Heart right ventricle (tissue), 16 donors: ENCODE measurements at regions not wholly inside any gene's neighbourhood (a gene's known extent, or its start where the extent isn't known, plus 50 kb on each side); places are given as distances from the start of the nearest gene placed in this dataset.
"Not testable (repeated sequence)": the region's sequence is repeated elsewhere in the genome, so short reads cannot be mapped to it uniquely, and the experiment has no call there.

Experiments used
- ATAC-seq, 8 donors: fragments of 200-7000 bp; cut with Tn5 transposase; one replicate each; pipeline ENCODE4 v1.9.1; 2020; ENCODE audit warnings: mild to moderate bottlenecking in 8 of 8, moderate library complexity in 8 of 8, moderate number of reproducible peaks in 1 of 8
- DNase-seq, 2 donors: peaks; one replicate each; pipeline ENCODE4 v3.0.0-alpha.2; 2020
- H3K27ac ChIP-seq, 10 donors: fragments of 200-600 bp; sonication (generic) in 2 of 10; one replicate each; pipeline versions ENCODE4 v1.5.0 to v1.8.0; 2020 to 2022; ENCODE audit warnings: mild to moderate bottlenecking in 3 of 10
- H3K27me3 ChIP-seq, 7 donors: fragments of 200-600 bp; one replicate each; pipeline ENCODE4 v1.8.0; 2021 to 2022; ENCODE audit warnings: mild to moderate bottlenecking in 2 of 7
- H3K36me3 ChIP-seq, 9 donors: fragments of 200-600 bp; sonication (generic) in 1 of 9; one replicate each; pipeline versions ENCODE4 v1.5.0 to v1.8.0; 2020 to 2022; ENCODE audit warnings: mild to moderate bottlenecking in 2 of 9
- H3K4me1 ChIP-seq, 9 donors: fragments of 200-600 bp; sonication (generic) in 1 of 9; one replicate each; pipeline versions ENCODE4 v1.5.0 to v1.8.0; 2020 to 2022; ENCODE audit warnings: mild to moderate bottlenecking in 4 of 9
- H3K4me3 ChIP-seq, 10 donors: fragments of 200-600 bp; sonication (generic) in 2 of 10; one replicate each; pipeline versions ENCODE4 v1.5.0 to v1.8.0; 2020 to 2022; ENCODE audit warnings: mild to moderate bottlenecking in 7 of 10, moderate library complexity in 2 of 10
- H3K9me3 ChIP-seq, 11 donors: fragments of 200-600 bp in 10 of 11; sonication (generic) in 2 of 11; one replicate each; pipeline versions ENCODE4 v1.5.0 to v1.8.0; 2013 to 2022; ENCODE audit warnings: mild to moderate bottlenecking in 2 of 11, control low read depth in 1 of 11, moderate library complexity in 1 of 11
- WGBS, 2 donors: extraction: QIAGEN DNeasy Blood & Tissue Kit; methylation state at CpG; one replicate each; pipeline ENCODE4 v1.1.7; 2013; ENCODE audit warnings: inconsistent platforms in 1 of 2; 5-methylcytosine and 5-hydroxymethylcytosine counted together
- intact Hi-C, 10 donors: fragments of 100-400 bp; cut with DNase I; formaldehyde crosslinking; loops; one replicate each; pipeline versions ENCODE4 v1.11.1 to v1.14.2; 2022
- TF ChIP-seq, protein P1 (sequence below), 9 donors: fragments of 200-600 bp; sonication (generic) in 2 of 9; IDR thresholded peaks; one replicate each; pipeline versions ENCODE4 v1.5.0 to v1.8.0; 2021 to 2022; ENCODE audit warnings: antibody characterized with exemption in 9 of 9, mild to moderate bottlenecking in 5 of 9, moderate library complexity in 1 of 9
- donor health status: Arrhythmogenic right ventricular cardiomyopathy.
- donor health status: ischemic (EF 13 %, LVEDD 7.1; RV severe dilation, severe dysfunction).
- donor health status: healthy with polysubstance abuse.
- donor health status: DM: no; HTN: yes; CAD: no.
- donor health status: DM: no; HTN: no; CAD: no.
- donor health status: ischemic (EF 25% LVEDD 6.9; RV normal size, moderate dysfunction).
- donor health status: ischemic (EF 25% LVEDD 5.7; RV mildly dilated, moderate dysfunction).
- donor health status: healthy.
- donor health status: DM: yes; HTN: yes; CAD: no.
- donor health status: Ischemic cardiomyopathy.
- donor health status: ischemic (EF 35%, LVEDD 5.7; RV mildly dilated, moderate dysfunction).
- donor health status: nonischemic (EF 11% LVEDD 7.7; RV severe dilation, severe dysfunction).
- donor health status: DM: yes; HTN: yes; CAD: no.
- donor health status: PGD.
- donor health status: ischemic (EF 29% LVEDD 5.4; RV normal size, mild dysfunction).
- donor health status: nonischemic (EF 23%, LVEDD 6.1; RV moderate dilation, normal function).

DNA sequence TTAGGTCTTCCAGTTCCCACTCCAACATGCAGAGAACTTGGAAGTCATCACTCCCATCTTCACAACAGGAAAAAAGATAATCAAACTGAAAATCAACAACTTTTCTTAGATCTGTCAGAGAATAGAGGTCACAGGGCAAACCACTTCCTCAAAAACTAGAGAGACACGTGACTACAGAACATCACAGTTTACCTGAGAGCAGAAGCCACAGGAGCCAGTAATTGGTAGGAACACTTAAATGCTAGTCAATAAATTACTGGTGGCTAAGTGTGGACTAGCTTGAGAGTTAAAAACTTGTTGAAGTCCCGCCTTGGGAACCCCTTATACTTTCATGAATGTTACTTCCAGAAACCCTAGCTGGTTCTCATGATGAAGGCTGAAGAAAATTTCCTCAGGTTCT lies 81.1 kb downstream of the THSD1 start:
- H3K9me3 ChIP-seq, H3K4me3 ChIP-seq, H3K36me3 ChIP-seq, ATAC-seq, H3K27me3 ChIP-seq, H3K27ac ChIP-seq, DNase-seq, H3K4me1 ChIP-seq, intact Hi-C loops: not testable (repeated sequence)
- WGBS, 2 donors, result 53 to 88% methylated on average over 1 to 2 of the region's 2 CpGs

DNA sequence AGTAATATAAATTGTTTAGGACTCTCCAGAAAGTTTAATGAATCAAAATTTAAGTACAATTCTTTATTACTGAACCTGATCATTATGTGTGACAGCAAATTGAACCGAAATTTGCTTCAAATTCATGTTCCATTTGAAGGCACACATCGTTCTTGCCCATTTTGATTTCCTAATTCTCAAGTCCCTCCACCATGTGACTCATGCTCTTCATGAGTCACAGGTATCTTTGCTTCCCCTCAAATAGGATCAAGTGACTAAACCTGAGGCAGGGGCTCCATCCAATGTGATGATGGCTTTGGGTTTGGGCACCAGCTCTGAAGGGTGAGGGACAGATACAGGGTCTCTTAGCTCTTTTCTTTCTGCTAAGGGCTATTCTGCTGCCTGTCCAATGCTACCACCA lies 86.1 kb downstream of the THSD1 start:
- no peaks in the 10 kb centered on the region for H3K9me3 ChIP-seq
- H3K27ac ChIP-seq, result no peak overlapping the region
- TF ChIP-seq, protein P1, sequence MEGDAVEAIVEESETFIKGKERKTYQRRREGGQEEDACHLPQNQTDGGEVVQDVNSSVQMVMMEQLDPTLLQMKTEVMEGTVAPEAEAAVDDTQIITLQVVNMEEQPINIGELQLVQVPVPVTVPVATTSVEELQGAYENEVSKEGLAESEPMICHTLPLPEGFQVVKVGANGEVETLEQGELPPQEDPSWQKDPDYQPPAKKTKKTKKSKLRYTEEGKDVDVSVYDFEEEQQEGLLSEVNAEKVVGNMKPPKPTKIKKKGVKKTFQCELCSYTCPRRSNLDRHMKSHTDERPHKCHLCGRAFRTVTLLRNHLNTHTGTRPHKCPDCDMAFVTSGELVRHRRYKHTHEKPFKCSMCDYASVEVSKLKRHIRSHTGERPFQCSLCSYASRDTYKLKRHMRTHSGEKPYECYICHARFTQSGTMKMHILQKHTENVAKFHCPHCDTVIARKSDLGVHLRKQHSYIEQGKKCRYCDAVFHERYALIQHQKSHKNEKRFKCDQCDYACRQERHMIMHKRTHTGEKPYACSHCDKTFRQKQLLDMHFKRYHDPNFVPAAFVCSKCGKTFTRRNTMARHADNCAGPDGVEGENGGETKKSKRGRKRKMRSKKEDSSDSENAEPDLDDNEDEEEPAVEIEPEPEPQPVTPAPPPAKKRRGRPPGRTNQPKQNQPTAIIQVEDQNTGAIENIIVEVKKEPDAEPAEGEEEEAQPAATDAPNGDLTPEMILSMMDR (IDR thresholded peaks at IDR 0.05), result no peak
- no peaks in the 10 kb centered on the region for H3K36me3 ChIP-seq
- no peaks in the 10 kb centered on the region for H3K27me3 ChIP-seq
- 72 to 87% methylated on average over 2 of the region's 2 CpGs for WGBS, 2 donors
- no peaks in the 10 kb centered on the region for H3K4me1 ChIP-seq
- ATAC-seq (no peak), DNase-seq (no peak)
- no peak overlapping the region for H3K4me3 ChIP-seq
- intact Hi-C loops, result no loop called here

DNA sequence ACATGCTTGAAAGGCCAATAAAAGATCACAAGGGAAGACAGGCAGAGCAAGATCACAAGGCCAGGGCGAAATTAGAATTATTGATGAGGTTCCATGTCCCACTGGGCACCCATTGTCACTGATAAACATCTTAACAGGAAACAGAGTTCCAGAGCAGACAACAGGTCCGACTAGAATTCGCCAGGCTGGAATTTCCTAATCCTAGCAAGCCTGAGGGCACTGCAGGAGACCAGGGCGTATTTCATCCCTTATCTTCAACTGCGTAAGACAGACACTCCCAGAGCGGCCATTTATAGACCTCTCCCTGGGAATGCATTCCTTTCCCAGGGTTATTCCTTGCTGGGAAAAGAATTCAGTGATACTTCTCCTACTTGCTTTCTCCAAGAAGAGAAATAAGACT lies 96.1 kb downstream of the THSD1 start:
- DNase-seq, H3K36me3 ChIP-seq, intact Hi-C loops, H3K27ac ChIP-seq, H3K4me1 ChIP-seq, ATAC-seq, H3K27me3 ChIP-seq, H3K4me3 ChIP-seq: not testable (repeated sequence)
- WGBS, 2 donors, result 64 to 72% methylated on average over 6 of the region's 6 CpGs
- H3K9me3 ChIP-seq, result peaks cover 0 to 21% (median 7%) of the 10 kb centered on the region in 11 donors

DNA sequence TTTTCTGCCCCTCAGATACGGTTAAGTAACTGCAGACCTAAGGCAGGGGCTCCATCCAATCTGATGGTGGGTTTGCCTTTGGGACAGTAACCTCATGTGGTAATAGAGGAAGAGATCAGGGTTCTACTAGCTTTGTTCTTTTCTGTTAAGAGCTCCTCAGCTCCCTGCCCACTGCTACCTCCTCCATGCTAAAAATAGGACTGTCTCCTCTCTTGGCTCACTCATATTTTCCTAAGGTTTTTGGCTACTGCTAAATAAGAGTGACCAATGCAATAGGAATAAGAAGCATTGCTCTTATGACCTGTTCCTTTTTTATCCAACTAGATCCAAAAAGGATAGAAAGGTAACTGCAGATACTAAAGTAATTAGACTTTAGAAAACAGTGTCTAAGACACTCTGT lies 99.6 kb downstream of the THSD1 start:
- peaks cover 0 to 23% (median 7%) of the 10 kb centered on the region in 11 donors for H3K9me3 ChIP-seq
- H3K36me3 ChIP-seq, H3K27me3 ChIP-seq, H3K27ac ChIP-seq, DNase-seq, H3K4me1 ChIP-seq, intact Hi-C loops, H3K4me3 ChIP-seq: not testable (repeated sequence)
- no CpG with 5 or more reads among the region's 1 CpG for WGBS, 2 donors
- peak in 5 of 8 donors; percentile 63 to 87 (median 81) for ATAC-seq

DNA sequence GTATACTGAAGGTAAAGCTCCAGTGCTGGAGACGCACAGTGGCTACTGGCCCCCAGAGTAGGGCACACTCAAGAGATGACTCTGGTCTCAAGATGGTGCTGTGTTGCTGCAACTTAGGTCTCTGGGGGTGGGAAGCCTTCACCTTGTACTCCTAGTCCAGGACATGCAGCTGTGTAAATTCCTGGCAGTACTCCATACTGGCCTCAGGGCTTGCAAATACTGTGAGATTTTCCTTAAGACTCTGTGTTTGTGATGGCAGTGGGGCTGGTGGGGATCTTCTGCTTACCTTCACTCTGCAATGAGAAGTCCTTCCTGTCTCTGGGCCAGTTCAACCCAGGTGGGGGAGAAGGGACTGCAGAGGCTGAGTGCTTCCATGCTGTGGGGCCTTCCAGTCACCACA lies 102.9 kb downstream of the THSD1 start:
- DNase-seq, H3K27ac ChIP-seq, H3K4me3 ChIP-seq, H3K4me1 ChIP-seq, H3K36me3 ChIP-seq, H3K27me3 ChIP-seq, intact Hi-C loops: not testable (repeated sequence)
- H3K9me3 ChIP-seq, result peaks cover 0 to 19% (median 0%) of the 10 kb centered on the region in 11 donors
- ATAC-seq, result peak in 1 of 8 donors; percentile 35
- 95 to 100% methylated on average over 1 of the region's 1 CpG for WGBS, 2 donors

DNA sequence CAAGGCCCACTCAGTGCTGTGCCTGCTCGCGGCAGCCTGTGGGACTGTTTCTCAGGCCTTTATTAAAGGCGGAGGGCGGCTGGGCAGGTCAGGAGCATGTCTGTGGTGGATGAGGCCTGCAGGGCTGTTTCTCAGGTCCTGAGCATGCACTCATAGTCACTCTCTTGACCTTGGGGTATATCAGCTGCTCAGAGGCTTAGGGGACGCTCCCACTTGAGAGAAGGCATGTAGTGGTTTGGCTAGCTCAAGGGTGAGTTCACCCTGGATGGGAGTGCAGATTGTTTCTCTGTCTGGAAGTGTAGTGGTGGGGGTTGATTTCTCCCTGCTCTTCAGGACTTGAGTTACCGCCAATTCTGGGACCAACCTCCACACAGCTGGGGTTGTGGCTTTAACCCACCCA lies 103.3 kb downstream of the THSD1 start:
- H3K4me3 ChIP-seq, H3K27me3 ChIP-seq, H3K27ac ChIP-seq, intact Hi-C loops, H3K36me3 ChIP-seq, DNase-seq, H3K4me1 ChIP-seq: not testable (repeated sequence)
- 90 to 100% methylated on average over 1 of the region's 6 CpGs for WGBS, 2 donors
- H3K9me3 ChIP-seq, result peaks cover 0 to 19% (median 0%) of the 10 kb centered on the region in 11 donors
- peak in 1 of 8 donors; percentile 20 for ATAC-seq

DNA sequence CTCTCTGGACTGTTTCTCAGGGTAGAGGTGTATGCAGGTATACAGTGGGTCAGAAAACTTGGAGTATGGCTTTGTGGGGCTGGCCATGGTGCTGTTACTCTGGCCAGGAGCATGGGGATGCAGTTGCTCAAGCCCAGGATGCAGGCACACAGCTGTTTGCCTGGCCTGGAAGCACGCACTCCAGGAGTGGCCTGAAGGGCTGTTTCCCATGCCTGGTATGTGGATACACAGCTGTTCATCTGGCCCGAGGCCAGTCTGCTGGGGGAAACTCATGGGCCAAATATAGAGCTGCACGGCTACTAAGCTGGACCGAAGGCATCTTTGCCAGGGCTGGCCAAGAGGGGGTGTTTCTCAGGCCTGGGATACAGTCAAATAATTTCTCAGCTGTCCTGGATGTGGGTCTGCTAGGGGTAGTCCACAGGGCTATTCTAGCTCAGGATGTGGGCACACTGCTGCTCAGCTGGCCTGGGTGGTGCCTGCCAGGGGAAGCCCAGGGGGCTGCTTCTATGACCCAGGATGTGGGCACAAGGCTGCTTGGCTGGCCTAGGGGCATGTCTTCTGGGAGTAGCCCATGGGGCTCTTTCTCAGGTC lies 104.1 kb downstream of the THSD1 start:
- WGBS, 2 donors, result 29 to 49% methylated on average over 4 of the region's 4 CpGs
- H3K36me3 ChIP-seq, intact Hi-C loops, H3K4me1 ChIP-seq, H3K27ac ChIP-seq, H3K27me3 ChIP-seq, H3K4me3 ChIP-seq, DNase-seq: not testable (repeated sequence)
- peaks cover 0 to 19% (median 0%) of the 10 kb centered on the region in 11 donors for H3K9me3 ChIP-seq
- peak in 5 of 8 donors; percentile 25 to 63 (median 56) for ATAC-seq

DNA sequence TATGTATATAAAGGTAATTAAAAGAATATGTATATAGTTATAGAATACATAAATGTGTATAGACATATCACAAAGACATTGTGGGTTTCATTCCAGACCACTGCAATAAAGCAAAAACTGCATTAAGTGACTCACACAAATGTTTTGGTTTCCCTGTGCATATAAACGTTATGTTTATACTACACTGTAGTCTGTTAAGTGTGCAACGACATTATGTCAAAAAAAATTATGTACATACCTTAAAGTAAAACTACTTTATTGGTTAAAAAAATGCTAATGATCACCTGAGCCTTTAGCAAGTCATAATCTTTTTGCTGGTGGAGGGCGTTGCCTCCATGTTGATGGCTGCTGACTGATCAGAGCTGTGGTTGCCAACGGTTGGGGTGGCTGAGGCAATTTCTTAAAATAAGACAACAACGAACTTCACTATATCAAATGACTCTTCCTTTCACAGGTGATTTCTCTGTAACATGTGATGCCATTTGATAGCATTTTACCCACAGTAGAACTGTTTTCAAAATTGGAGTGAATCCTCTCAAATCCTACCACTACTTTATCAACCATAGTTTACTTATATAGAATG lies 107.8 kb downstream of the THSD1 start:
- H3K27ac ChIP-seq, intact Hi-C loops, H3K27me3 ChIP-seq, DNase-seq, H3K36me3 ChIP-seq, ATAC-seq, H3K4me3 ChIP-seq, H3K4me1 ChIP-seq: not testable (repeated sequence)
- peaks cover 0 to 19% (median 0%) of the 10 kb centered on the region in 11 donors for H3K9me3 ChIP-seq
- WGBS, 2 donors, result 74 to 75% methylated on average over 5 of the region's 5 CpGs

DNA sequence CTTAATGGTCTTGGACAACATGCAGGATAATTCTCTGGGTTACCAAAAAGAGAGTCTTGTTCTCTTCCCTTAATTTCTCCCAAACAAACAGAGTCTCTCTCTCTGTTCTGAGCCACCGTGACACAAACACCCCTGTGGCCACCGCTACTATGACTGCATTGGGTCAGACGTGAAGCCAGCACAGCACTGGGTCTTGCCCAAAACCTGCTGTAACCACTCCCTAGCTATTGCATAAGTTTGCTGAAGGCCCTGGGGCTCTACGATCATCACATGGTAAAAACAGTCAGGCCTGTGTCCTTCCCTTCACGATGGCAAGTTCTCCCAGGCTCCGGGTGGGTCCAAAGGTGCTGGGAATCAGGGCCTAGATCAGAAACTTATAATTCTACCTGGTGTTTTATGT lies 117.1 kb downstream of the THSD1 start:
- DNase-seq, H3K27me3 ChIP-seq, H3K36me3 ChIP-seq, H3K4me1 ChIP-seq, ATAC-seq, H3K4me3 ChIP-seq, H3K27ac ChIP-seq, intact Hi-C loops: not testable (repeated sequence)
- H3K9me3 ChIP-seq, result peaks cover 0 to 12% (median 0%) of the 10 kb centered on the region in 11 donors
- WGBS, 2 donors, result 93 to 100% methylated on average over 2 of the region's 6 CpGs

DNA sequence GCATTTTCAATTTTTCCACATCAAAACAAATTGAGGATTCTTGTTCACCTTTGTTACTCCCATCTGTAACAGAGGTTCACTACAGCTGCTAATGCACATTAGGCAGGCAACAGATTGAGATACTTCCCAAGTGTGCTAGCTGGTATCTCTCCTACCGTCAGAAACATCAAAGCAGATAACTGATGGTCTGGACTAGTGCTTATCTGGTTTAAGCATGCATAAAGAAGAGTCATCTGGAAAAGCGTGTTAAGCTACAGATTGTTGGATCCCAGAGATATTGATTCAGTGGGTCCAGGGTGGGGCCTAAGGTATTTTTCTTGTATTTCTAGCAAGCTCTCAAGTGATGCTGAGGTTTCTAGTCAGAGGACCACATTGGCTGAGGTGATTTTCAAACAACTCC lies 122.0 kb upstream of the NEK3 start:
- intact Hi-C loops, H3K36me3 ChIP-seq, H3K27me3 ChIP-seq, H3K27ac ChIP-seq, H3K4me1 ChIP-seq, H3K4me3 ChIP-seq, DNase-seq, ATAC-seq: not testable (repeated sequence)
- WGBS, 2 donors, result 49 to 54% methylated on average over 2 of the region's 2 CpGs
- H3K9me3 ChIP-seq, result peaks cover 0 to 12% (median 0%) of the 10 kb centered on the region in 11 donors

DNA sequence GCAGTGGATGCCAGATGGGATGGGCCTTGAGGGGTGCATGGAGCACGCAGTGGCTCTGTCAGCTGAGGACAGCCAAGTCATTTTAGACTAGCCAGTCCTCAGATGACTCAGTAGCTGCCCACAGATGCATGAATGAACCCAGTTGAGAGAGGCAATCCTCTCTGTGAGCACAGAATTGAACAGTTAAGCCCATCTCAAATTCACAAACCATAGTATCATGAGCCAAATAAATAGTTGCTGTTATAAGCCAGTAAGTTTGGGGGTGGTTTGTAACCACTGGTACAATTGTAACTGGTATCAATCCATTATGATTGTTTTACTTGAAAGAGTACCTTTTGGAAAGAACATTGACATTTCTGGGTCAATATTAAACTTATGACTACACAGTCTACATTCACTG lies 120.0 kb upstream of the NEK3 start:
- H3K27ac ChIP-seq, ATAC-seq, H3K4me1 ChIP-seq, H3K9me3 ChIP-seq, intact Hi-C loops, DNase-seq, H3K27me3 ChIP-seq, H3K36me3 ChIP-seq, H3K4me3 ChIP-seq: not testable (repeated sequence)
- no CpG with 5 or more reads among the region's 1 CpG for WGBS, 2 donors
